Gastroesophageal sphincter (tissue), 2 donors: ENCODE measurements at regions not wholly inside any gene's neighbourhood (a gene's known extent, or its start where the extent isn't known, plus 50 kb on each side); places are given as distances from the start of the nearest gene placed in this dataset.

Source experiments
- POLR2A ChIP-seq, 2 donors: fragments of 450-650 bp; IDR thresholded peaks; one replicate each; pipeline ENCODE4 v1.6.1; 2017; ENCODE audit warnings: antibody characterized with exemption in 2 of 2, mild to moderate bottlenecking in 2 of 2, moderate library complexity in 1 of 2
- POLR2AphosphoS5 ChIP-seq: sonication (generic); formaldehyde crosslinking; IDR thresholded peaks from one replicate; pipeline ENCODE4 v1.6.1; 2017; ENCODE audit warnings: antibody characterized with exemption

DNA sequence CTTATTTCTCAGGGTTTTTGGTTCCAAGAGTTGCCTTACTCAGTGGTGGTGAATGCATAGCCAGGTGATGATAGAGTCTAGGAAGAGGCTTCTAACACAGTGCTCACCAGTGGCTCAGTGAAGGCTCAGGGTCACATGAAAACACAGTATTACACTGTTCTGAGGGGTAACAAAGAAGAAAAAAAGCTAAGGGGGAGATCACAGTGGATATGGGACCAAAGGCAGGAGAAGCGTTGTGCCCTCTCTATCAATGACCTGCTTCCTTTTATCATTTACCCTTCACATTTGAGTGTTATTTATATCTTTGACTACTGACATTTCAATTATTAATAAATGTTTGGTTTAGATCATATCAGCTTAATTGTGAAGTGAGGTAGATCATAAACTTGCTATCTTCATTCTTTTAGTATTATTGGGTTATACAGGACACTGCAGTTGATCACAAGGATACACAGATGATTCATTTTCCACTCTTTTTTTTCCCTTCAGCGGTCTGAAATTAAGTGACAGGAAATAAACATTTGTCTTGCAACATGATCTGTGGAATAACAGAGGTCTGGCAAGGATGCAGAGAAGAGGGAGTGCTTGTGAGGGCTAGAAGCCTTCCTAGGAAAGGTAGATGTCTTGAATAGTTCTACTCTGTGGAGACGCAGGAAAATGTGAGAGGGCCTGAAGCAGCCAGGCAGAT, 171.7 kb downstream of the C3orf38 start:
- no peak for TF ChIP-seq POLR2AphosphoS5
- no peak for TF ChIP-seq POLR2A (IDR thresholded peaks at IDR 0.05)
